HG03575 (cell line): ENCODE measurements at regions not wholly inside any gene's neighbourhood (a gene's known extent, or its start where the extent isn't known, plus 50 kb on each side); places are given as distances from the start of the nearest gene placed in this dataset.
"Not testable (repeated sequence)": the region's sequence is repeated elsewhere in the genome, so short reads cannot be mapped to it uniquely, and the experiment has no call there.

Experiments
- ATAC-seq: cut with Tn5 transposase; IDR thresholded peaks from one replicate; pipeline ENCODE4 v1.9.1; 2021; ENCODE audit not compliant: unreplicated experiment, insufficient number of reproducible peaks, low FRiP score; ENCODE audit errors: extremely low read depth

GRCh38 chr2:241993386-241994005, 124.0 kb downstream of the RTP5 start:
- no peak for ATAC-seq

- ATAC-seq, result no peak
These were observed 124.6 kb downstream of the RTP5 start for GRCh38 chr2:241994086-241994485.

- ATAC-seq, result no peak
These were observed 125.2 kb downstream of the RTP5 start for GRCh38 chr2:241994556-241995213.

- no peak for ATAC-seq
These were observed 126.6 kb downstream of the RTP5 start for GRCh38 chr2:241996100-241996499.

GRCh38 chr2:241997017-241997416, 127.5 kb downstream of the RTP5 start:
- ATAC-seq, result no peak

- no peak for ATAC-seq
These were observed 129.7 kb downstream of the RTP5 start for GRCh38 chr2:241999184-241999583.

- ATAC-seq, result no peak
These were observed 132.3 kb downstream of the RTP5 start for GRCh38 chr2:242001853-242002252.

GRCh38 chr2:242002944-242003343, 133.4 kb downstream of the RTP5 start:
- no peak for ATAC-seq

- ATAC-seq, result no peak
These were observed 134.8 kb downstream of the RTP5 start for GRCh38 chr2:242004223-242004901.

- no peak for ATAC-seq
These were observed 135.3 kb downstream of the RTP5 start for GRCh38 chr2:242004902-242005230.

GRCh38 chr2:242006091-242006634, 136.6 kb downstream of the RTP5 start:
- ATAC-seq, result not testable (repeated sequence)

GRCh38 chr2:242008908-242009307, 139.4 kb downstream of the RTP5 start:
- not testable (repeated sequence) for ATAC-seq

GRCh38 chr2:242009846-242010245, 140.3 kb downstream of the RTP5 start:
- not testable (repeated sequence) for ATAC-seq

- ATAC-seq, result not testable (repeated sequence)
These were observed 141.0 kb downstream of the RTP5 start for GRCh38 chr2:242010252-242011166.

GRCh38 chr2:242011167-242011513, 141.6 kb downstream of the RTP5 start:
- no peak for ATAC-seq

- no peak for ATAC-seq
These were observed 142.0 kb downstream of the RTP5 start for GRCh38 chr2:242011516-242011915.

- no peak for ATAC-seq
These were observed 142.6 kb downstream of the RTP5 start for GRCh38 chr2:242011991-242012764.

GRCh38 chr2:242012956-242013764, 143.6 kb downstream of the RTP5 start:
- ATAC-seq, result no peak
